ENCODE measurements at regions not wholly inside any gene's neighbourhood (a gene's known extent, or its start where the extent isn't known, plus 50 kb on each side); places are given as distances from the start of the nearest gene placed in this dataset.

DNA sequence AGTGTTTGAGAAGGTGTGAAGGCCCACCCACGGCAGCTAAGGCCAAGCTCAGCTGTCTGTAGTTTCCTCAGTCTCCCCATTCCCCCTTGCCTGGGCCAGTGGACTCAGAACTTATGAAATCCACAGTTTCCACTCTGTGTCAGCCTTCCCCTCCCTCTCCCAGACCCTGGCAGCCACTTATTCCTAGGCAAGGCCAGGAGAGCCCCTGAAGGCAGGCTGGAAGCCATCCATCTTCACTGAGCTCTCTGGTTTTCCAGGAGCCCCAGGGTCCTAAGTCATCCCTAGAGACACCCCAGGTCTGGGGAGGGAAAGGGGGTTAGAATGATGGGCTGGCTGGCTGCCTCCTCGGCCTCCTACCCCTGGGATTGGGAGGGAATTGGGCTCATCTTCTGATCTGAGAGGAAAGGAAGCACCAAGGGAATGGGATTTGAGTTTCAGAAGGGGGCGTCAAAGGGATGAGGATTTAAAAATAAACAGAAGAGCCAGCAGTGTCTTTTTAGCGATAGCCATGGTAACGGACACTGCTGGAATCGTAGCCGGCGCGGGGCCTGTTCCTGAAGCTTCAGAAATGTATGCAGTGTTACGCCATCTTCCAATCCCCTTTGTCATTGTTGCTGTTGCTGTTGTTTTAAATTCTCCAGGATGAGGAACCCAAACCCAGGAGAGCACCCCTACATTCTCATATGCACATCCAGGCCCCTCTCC lies 561.1 kb upstream of the CADM1 start:
- H3K4me1 Mint-ChIP-seq (ENCODE audit: low read depth), result no peaks in the 10 kb centered on the region
- H3K27ac Mint-ChIP-seq, result no peak overlapping the region
- no peaks in the 10 kb centered on the region for H3K9me3 Mint-ChIP-seq
- no peak overlapping the region for H3K4me3 Mint-ChIP-seq
- DNase-seq, result no peak
- H3K27me3 Mint-ChIP-seq, result peaks cover 2% of the 10 kb centered on the region
- H3K36me3 Mint-ChIP-seq (ENCODE audit: low read depth), result no peaks in the 10 kb centered on the region

DNA sequence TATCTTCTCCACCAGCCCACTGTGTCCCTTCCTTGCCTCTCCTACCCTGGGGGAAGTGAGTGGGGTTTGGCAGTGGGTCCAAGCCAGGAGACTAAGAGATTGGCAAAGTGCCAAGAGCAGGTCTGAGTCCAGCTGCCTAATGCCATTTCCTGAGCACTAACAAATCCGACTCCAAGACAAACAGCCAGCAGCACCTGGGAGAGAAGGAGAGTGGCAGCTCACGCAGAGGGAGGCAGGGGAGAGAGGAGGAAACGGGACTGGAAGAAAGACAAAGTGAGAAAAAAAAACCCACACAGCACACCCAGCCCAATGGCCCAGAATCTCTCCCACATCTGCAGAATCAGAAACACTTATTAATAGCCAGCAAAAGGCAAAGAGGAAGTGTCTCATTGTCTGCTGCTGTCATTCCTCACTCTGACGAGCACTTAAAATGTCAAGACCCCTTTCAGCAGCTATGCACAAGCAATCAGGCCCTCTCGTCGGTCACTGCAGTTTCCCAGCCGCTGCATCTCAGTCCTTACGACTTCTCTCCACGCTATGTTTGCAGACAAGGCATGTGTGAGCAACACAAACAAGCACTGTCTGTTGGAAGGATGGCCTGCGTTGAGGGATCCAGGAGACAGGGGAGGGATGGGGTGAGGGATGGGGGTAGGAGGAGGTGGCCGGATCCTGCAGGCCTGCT lies 558.4 kb upstream of the CADM1 start:
- H3K27ac Mint-ChIP-seq, result no peak overlapping the region
- H3K27me3 Mint-ChIP-seq, result peaks cover 2% of the 10 kb centered on the region
- no peak overlapping the region for H3K4me3 Mint-ChIP-seq
- no peaks in the 10 kb centered on the region for H3K9me3 Mint-ChIP-seq
- DNase-seq, result no peak
- H3K36me3 Mint-ChIP-seq (ENCODE audit: low read depth), result no peaks in the 10 kb centered on the region
- H3K4me1 Mint-ChIP-seq (ENCODE audit: low read depth), result no peaks in the 10 kb centered on the region

DNA sequence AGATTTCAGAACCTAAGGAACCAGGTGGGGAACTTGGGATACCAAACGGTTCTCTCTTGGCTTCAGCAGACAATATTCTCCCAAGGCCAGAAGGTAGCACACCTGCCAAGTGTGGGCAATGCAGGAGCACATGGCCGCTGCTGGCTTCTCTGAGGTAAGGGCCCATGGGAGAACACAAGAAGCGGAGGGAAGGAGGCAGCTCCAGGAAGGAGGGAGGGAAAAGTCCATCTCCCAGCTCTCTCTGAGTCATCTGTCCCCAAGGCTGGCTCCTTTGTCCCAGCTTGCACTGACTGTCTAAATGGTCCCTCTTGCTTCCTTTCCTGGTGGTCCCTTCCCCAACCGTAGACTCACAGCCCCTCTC lies 557.9 kb upstream of the CADM1 start:
- DNase-seq, result no peak
- Mint-ChIP-seq H3K9me3 (no peaks in the 10 kb centered on the region), H3K36me3 (ENCODE audit: low read depth) (no peaks in the 10 kb centered on the region), H3K27me3 (peaks cover 2% of the 10 kb centered on the region), H3K4me3 (no peak overlapping the region), H3K27ac (no peak overlapping the region), H3K4me1 (ENCODE audit: low read depth) (no peaks in the 10 kb centered on the region)

DNA sequence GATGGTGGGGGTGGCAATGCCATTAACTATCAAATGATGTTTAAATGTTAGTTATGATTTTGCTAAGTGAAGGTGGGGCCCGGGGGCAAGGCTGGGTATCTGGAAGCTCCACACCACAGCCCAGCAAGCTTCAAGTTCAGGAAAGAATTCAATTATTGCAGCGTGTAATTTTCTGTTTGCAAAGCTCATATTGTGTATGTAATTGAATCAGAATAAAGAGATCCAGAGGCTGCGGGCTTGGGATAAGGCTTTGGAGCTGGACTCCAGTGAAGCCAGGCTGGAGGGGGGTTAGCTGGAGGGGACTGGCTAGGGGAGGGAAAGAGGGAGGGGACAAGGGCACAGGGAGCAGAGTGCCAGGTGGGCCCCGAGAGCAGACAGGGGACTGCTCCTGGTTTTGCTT lies 557.1 kb upstream of the CADM1 start:
- Mint-ChIP-seq H3K4me1 (ENCODE audit: low read depth) (no peaks in the 10 kb centered on the region), H3K36me3 (ENCODE audit: low read depth) (no peaks in the 10 kb centered on the region), H3K9me3 (no peaks in the 10 kb centered on the region), H3K27ac (no peak overlapping the region), H3K4me3 (no peak overlapping the region), H3K27me3 (peaks cover 2% of the 10 kb centered on the region)
- DNase-seq, result no peak

DNA sequence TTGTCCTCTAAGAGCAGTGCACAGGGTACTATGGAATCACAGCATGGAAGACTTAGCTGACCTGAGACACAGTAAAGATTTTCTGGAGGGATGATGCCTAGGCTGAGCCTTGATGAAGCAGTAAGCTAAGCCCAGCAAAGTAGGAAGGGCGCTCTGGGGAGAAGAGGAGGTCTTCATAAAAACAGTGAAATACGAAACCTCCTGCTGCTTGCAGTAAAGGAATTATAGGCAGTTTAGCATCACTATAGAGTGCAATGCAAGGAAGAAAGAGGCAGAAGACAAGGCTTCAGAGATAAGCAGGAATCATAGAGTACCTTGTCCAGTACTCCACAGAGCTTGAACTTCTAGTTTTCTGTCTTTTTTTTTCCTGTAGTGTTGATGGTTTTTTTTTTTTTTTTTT lies 555.7 kb upstream of the CADM1 start:
- Mint-ChIP-seq H3K9me3 (no peaks in the 10 kb centered on the region), H3K27me3 (peaks cover 2% of the 10 kb centered on the region), H3K4me1 (ENCODE audit: low read depth) (no peaks in the 10 kb centered on the region), H3K4me3 (no peak overlapping the region), H3K27ac (no peak overlapping the region), H3K36me3 (ENCODE audit: low read depth) (no peaks in the 10 kb centered on the region)
- no peak for DNase-seq

DNA sequence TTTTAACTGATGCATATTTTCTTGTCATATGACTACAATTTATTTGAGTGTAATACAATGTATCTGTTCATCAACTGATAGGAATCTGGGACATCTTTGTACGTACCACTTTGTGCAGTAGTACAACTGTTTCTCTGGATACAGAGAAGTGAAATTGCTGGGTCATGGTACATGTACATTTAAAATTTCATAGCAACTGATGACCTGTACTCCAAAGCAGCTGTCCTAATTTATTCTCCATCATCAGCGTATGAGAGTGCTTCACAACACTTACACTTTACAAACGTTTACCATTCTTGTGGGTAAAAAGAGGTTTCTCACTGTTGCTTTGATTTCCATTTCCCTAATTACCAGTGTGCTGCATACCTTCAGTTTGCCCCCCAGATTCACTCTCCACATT lies 552.8 kb upstream of the CADM1 start:
- H3K4me1 Mint-ChIP-seq (ENCODE audit: low read depth), result no peaks in the 10 kb centered on the region
- H3K9me3 Mint-ChIP-seq, result no peaks in the 10 kb centered on the region
- no peak for DNase-seq
- H3K27ac Mint-ChIP-seq, result no peak overlapping the region
- no peak overlapping the region for H3K4me3 Mint-ChIP-seq
- no peaks in the 10 kb centered on the region for H3K36me3 Mint-ChIP-seq (ENCODE audit: low read depth)
- no peaks in the 10 kb centered on the region for H3K27me3 Mint-ChIP-seq

DNA sequence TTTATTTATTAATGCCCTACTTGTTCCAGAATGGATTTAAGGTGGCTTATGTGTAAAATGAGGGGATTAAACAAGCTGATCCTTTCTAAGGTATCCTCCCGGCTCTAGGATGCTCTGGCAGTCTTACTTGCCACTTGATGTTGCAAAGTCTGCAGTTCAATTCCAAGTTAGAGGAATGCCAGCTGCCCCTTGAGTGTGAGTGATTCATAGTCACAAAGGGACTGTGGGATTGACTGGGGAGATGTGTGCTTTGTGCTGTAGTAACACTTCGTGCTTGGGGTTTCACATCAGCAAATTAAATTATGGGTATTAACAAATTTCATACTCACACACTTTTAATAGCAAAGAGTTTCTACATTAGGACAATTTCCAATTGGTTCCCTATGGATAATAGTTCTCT lies 550.8 kb upstream of the CADM1 start:
- Mint-ChIP-seq H3K27ac (no peak overlapping the region), H3K9me3 (no peaks in the 10 kb centered on the region), H3K27me3 (no peaks in the 10 kb centered on the region), H3K4me1 (ENCODE audit: low read depth) (no peaks in the 10 kb centered on the region), H3K36me3 (ENCODE audit: low read depth) (no peaks in the 10 kb centered on the region), H3K4me3 (no peak overlapping the region)
- no peak for DNase-seq

DNA sequence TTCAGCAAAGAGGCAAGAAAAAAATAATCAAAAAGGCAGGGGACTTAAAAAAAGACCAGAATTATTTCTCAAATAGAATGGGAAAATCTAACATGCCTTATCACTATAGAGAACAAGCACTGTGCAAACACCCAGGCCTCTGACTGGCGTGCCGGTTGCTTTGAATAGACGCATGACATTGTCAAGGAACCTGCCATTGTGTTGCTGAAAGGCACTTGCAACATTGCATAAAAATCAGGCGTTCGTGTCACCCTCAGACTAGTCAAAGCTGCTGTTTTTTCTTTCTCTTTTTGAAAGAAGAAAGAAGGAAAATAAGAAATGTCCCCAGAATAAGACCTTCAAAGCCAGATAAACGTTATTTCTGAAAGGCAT lies 549.3 kb upstream of the CADM1 start:
- Mint-ChIP-seq H3K4me3 (no peak overlapping the region), H3K4me1 (ENCODE audit: low read depth) (no peaks in the 10 kb centered on the region), H3K36me3 (ENCODE audit: low read depth) (no peaks in the 10 kb centered on the region), H3K9me3 (no peaks in the 10 kb centered on the region), H3K27ac (no peak overlapping the region), H3K27me3 (no peaks in the 10 kb centered on the region)
- no peak for DNase-seq

DNA sequence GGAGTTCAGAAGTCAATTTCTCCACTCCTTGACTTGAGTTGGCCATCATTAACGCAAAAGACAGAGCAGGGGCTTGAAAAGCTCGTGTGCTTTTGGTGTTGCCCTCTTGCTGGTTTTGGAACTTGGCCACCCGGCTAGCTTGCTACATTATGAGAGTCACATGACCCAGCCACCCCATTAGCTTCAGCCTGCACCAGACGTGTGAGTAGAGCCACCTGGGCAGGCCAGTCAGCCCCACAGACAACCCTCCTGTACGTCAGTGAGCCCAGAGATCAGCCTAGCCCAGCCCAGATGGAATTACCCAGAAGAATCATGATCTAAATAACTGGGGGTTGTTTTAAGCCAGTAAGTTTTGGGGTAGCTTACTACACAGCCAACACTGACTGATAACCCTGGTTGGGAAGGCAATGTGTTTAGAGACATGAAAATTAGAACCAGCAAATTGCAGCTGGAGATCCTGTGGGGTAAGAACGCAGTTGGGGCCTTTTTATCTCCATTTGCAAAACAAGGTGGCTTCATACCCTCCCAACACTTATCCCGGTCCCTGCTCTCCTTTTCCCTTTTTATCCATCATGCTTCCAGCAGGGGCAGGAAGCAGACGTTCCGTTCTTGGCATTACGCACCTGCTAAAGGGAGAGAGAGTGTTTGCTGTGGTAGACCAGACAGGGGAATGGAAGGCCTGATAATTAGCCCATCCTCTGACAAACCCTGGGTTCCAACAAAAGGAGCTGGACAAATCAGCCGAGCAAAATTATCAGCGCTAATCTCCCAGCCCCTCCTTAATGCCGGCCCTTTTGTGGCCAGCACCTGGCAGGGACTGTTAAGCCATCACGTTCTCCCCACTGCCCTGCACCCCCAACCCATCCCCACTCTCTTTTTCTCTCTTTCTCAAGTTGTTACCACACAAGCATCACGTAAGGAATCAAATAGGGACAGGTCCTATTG lies 548.7 kb upstream of the CADM1 start:
- H3K36me3 Mint-ChIP-seq (ENCODE audit: low read depth), result no peaks in the 10 kb centered on the region
- no peaks in the 10 kb centered on the region for H3K9me3 Mint-ChIP-seq
- DNase-seq, result no peak
- H3K27ac Mint-ChIP-seq, result no peak overlapping the region
- no peaks in the 10 kb centered on the region for H3K27me3 Mint-ChIP-seq
- H3K4me1 Mint-ChIP-seq (ENCODE audit: low read depth), result no peaks in the 10 kb centered on the region
- H3K4me3 Mint-ChIP-seq, result no peak overlapping the region

DNA sequence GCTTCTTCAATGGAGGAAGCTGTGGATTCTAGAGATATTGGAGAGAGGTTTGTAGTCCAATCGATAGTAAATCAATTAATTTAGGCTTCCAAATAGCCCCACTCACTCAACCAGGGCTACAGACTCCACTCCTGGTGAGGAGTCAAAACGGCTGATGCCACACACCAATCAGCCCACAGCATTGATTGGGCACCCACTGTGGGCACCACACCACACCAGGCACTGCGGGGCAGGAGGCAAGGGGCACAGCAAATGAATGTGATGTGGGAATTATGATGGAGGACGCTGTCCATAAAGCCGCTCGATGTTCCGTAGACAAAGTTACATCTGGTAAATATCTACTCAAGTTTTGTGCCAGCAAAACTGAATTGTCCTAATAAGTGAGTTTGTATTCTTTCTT lies 547.3 kb upstream of the CADM1 start:
- no peak overlapping the region for H3K27ac Mint-ChIP-seq
- no peaks in the 10 kb centered on the region for H3K9me3 Mint-ChIP-seq
- no peaks in the 10 kb centered on the region for H3K4me1 Mint-ChIP-seq (ENCODE audit: low read depth)
- no peaks in the 10 kb centered on the region for H3K27me3 Mint-ChIP-seq
- DNase-seq, result no peak
- H3K4me3 Mint-ChIP-seq, result no peak overlapping the region
- no peaks in the 10 kb centered on the region for H3K36me3 Mint-ChIP-seq (ENCODE audit: low read depth)

DNA sequence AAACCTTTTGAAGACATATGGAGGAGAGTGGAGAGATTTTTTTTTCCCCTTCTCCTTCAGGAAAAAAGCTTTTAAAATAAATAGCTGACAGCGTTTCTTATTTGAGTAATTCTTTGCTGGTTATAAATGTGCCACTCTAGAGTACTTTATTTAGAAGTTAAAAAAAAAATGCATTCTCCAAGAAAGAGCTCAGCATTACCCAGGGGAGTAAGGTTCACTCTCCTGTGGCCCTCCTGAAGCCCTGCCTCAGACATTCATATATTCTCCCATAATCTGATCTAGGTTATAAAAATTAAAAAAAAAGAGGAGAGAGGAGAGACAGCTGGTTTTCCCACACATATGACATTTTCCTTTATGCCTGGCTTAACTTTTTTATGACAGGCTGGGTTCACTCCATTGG lies 545.2 kb upstream of the CADM1 start:
- Mint-ChIP-seq H3K27me3 (no peaks in the 10 kb centered on the region), H3K9me3 (no peaks in the 10 kb centered on the region), H3K4me3 (no peak overlapping the region), H3K4me1 (ENCODE audit: low read depth) (no peaks in the 10 kb centered on the region), H3K36me3 (ENCODE audit: low read depth) (no peaks in the 10 kb centered on the region), H3K27ac (no peak overlapping the region)
- no peak for DNase-seq

DNA sequence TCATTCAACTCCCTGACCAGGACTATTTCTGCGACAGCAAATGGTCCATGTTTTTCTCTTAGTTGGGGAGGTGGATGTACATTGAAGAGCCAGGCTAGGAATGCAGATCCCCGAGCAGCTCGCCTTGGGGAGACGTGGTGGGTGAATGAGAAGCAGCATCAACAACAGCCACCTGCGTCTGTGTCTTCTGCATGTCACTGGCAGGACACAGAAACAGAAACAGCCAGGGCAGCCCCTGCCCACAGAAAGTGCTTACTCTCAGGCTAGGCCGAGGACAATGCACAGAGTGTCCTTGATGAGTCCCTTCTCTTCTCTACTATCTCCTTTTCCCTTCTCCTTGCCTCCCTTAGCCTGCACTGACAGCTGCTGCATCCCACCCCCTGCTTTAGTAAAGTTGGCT lies 541.9 kb upstream of the CADM1 start:
- Mint-ChIP-seq H3K9me3 (no peaks in the 10 kb centered on the region), H3K4me3 (no peak overlapping the region), H3K4me1 (ENCODE audit: low read depth) (no peaks in the 10 kb centered on the region), H3K27ac (no peak overlapping the region), H3K27me3 (no peaks in the 10 kb centered on the region), H3K36me3 (ENCODE audit: low read depth) (no peaks in the 10 kb centered on the region)
- DNase-seq, result no peak

DNA sequence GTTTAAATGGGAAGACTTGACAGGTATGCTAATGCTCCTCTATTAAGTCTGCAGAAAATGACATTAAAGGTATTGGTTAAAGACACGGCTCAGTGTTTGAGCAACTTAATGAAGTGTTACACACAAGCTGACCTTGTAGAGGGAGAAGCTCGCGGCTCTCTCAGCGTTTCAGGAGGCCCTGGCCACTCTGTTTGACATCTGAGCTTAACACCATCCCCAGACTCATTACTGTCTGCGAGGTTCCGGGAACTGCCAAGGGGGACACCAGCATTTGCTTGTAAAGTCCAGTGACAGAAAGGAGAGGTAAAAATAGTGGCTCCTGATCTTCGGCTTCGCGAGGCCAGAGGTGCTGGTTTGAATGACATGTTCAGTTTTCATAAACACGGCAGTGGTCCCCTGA lies 540.7 kb upstream of the CADM1 start:
- Mint-ChIP-seq H3K4me3 (no peak overlapping the region), H3K36me3 (ENCODE audit: low read depth) (no peaks in the 10 kb centered on the region), H3K4me1 (ENCODE audit: low read depth) (no peaks in the 10 kb centered on the region), H3K27ac (no peak overlapping the region), H3K27me3 (no peaks in the 10 kb centered on the region), H3K9me3 (no peaks in the 10 kb centered on the region)
- no peak for DNase-seq

DNA sequence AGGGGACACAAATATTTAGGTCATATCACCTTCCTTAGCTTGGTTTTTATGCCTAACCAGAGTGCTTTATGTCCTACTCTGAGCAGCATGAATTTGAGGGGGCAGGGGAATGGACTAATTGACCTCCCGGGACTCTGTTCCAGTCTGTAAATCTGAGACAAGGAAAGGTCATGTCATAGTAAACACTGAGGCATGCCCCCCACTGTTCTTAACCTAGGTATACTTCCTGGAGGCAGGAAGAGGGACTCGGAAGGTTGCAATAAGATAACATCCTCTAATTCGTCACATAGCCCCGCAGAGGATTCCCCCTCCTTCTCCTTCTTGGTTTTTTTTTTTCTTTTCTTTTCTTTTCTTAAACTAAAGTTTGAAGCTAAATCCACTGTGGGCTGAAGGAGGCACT lies 540.3 kb upstream of the CADM1 start:
- H3K9me3 Mint-ChIP-seq, result no peaks in the 10 kb centered on the region
- no peaks in the 10 kb centered on the region for H3K36me3 Mint-ChIP-seq (ENCODE audit: low read depth)
- no peaks in the 10 kb centered on the region for H3K27me3 Mint-ChIP-seq
- no peak overlapping the region for H3K4me3 Mint-ChIP-seq
- H3K27ac Mint-ChIP-seq, result no peak overlapping the region
- no peaks in the 10 kb centered on the region for H3K4me1 Mint-ChIP-seq (ENCODE audit: low read depth)
- no peak for DNase-seq

DNA sequence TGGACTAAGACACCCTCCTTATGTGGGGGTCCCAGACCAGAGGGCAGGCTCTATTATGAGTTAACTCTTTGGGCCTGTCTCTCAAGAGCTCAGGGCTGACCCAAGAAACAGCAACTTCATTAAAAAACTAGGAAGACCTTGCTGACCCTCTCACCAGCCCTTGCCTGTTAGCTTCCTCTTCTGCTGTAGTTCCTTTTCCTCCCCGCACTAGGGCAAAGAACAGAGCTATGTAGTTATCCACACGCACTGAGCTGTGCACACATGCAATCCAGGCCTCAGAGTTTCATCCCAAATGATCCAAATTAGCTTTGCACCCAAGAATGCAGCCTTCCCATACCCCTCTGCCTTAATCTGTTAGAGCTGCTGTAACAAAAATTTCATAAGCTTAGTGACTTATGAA lies 539.6 kb upstream of the CADM1 start:
- no peaks in the 10 kb centered on the region for H3K36me3 Mint-ChIP-seq (ENCODE audit: low read depth)
- no peaks in the 10 kb centered on the region for H3K27me3 Mint-ChIP-seq
- DNase-seq, result no peak
- H3K27ac Mint-ChIP-seq, result no peak overlapping the region
- H3K4me3 Mint-ChIP-seq, result no peak overlapping the region
- no peaks in the 10 kb centered on the region for H3K9me3 Mint-ChIP-seq
- H3K4me1 Mint-ChIP-seq (ENCODE audit: low read depth), result no peaks in the 10 kb centered on the region

Data from activated T-cell treated with anti-CD3 and anti-CD28 coated beads, Interleukin-2, amount 50 U/mL, for 24 hours (primary cell).